OCI-LY1 (cell line): ENCODE measurements at regions not wholly inside any gene's neighbourhood (a gene's known extent, or its start where the extent isn't known, plus 50 kb on each side); places are given as distances from the start of the nearest gene placed in this dataset.

Experiments
- EZH2 ChIP-seq: fragments of 200-600 bp; sonication (generic), shearing (Covaris generic); IDR thresholded peaks from 2 replicates; pipeline ENCODE4 v1.8.0; 2017; ENCODE audit warnings: borderline replicate concordance, mixed run types, mild to moderate bottlenecking, antibody characterized with exemption, low read length, moderate library complexity, mixed read lengths
- TF ChIP-seq, protein P1 (sequence below): fragments of 200-600 bp; sonication (generic), shearing (Covaris generic); IDR thresholded peaks from 2 replicates; pipeline ENCODE4 v1.5.1; 2017; ENCODE audit warnings: mild to moderate bottlenecking, antibody characterized with exemption, low read length, moderate library complexity, mixed read lengths

- TF ChIP-seq, protein P1, sequence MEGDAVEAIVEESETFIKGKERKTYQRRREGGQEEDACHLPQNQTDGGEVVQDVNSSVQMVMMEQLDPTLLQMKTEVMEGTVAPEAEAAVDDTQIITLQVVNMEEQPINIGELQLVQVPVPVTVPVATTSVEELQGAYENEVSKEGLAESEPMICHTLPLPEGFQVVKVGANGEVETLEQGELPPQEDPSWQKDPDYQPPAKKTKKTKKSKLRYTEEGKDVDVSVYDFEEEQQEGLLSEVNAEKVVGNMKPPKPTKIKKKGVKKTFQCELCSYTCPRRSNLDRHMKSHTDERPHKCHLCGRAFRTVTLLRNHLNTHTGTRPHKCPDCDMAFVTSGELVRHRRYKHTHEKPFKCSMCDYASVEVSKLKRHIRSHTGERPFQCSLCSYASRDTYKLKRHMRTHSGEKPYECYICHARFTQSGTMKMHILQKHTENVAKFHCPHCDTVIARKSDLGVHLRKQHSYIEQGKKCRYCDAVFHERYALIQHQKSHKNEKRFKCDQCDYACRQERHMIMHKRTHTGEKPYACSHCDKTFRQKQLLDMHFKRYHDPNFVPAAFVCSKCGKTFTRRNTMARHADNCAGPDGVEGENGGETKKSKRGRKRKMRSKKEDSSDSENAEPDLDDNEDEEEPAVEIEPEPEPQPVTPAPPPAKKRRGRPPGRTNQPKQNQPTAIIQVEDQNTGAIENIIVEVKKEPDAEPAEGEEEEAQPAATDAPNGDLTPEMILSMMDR = no peak
- no peak for TF ChIP-seq EZH2
These were observed 1953.1 kb upstream of the CDH6 start for GRCh38 chr5:29240379-29240778.
